Tibial nerve (tissue), 4 donors: ENCODE measurements at regions not wholly inside any gene's neighbourhood (a gene's known extent, or its start where the extent isn't known, plus 50 kb on each side); places are given as distances from the start of the nearest gene placed in this dataset.

Experiments used
- DNase-seq, 2 donors: peaks; one replicate each; pipeline ENCODE4 v3.0.0-alpha.2; 2019; ENCODE audit warnings: low spot score in 2 of 2
- H3K27ac ChIP-seq, 4 donors: fragments of 200-600 bp; sonication (generic) in 3 of 4; one replicate each; pipeline ENCODE4 v1.5.1; 2017 to 2019; ENCODE audit warnings: mild to moderate bottlenecking in 1 of 4
- H3K27me3 ChIP-seq, 2 donors: fragments of 200-600 bp; sonication (generic) in 1 of 2; one replicate each; pipeline versions ENCODE4 v1.5.1 to v1.6.0; 2017 to 2019
- H3K36me3 ChIP-seq, 3 donors: fragments of 200-600 bp; sonication (generic); one replicate each; pipeline ENCODE4 v1.5.1; 2018 to 2019
- H3K4me1 ChIP-seq, 4 donors: fragments of 200-600 bp; sonication (generic) in 3 of 4; one replicate each; pipeline ENCODE4 v1.5.1; 2017 to 2019
- H3K4me3 ChIP-seq, 4 donors: fragments of 200-600 bp; sonication (generic) in 3 of 4; one replicate each; pipeline ENCODE4 v1.5.1; 2017 to 2019; ENCODE audit warnings: mild to moderate bottlenecking in 1 of 4, moderate library complexity in 1 of 4
- H3K9me3 ChIP-seq, 4 donors: fragments of 200-600 bp; sonication (generic) in 3 of 4; one replicate each; pipeline ENCODE4 v1.5.1; 2017 to 2019
- CTCF ChIP-seq, 5 experiments: fragments of 200-600 bp in 3 of 5; fragments of 450-650 bp in 2 of 5; sonication (generic) in 3 of 5; IDR thresholded peaks; one replicate each; pipeline ENCODE4 v1.5.1; 2016 to 2019; ENCODE audit warnings: antibody characterized with exemption in 5 of 5, mild to moderate bottlenecking in 3 of 5, moderate library complexity in 2 of 5
- EP300 ChIP-seq, 2 donors: sonication (generic); formaldehyde crosslinking; IDR thresholded peaks; one replicate each; pipeline ENCODE4 v1.6.1; 2017; ENCODE audit warnings: antibody characterized with exemption in 2 of 2, mild to moderate bottlenecking in 1 of 2
- POLR2A ChIP-seq, 2 donors: fragments of 450-650 bp; IDR thresholded peaks; one replicate each; pipeline ENCODE4 v1.6.1; 2017; ENCODE audit warnings: antibody characterized with exemption in 2 of 2, mild to moderate bottlenecking in 2 of 2, moderate library complexity in 2 of 2
- whole genome bisulfite sequencing, 2 donors: methylation state at CpG; one replicate each; pipeline ENCODE4 v1.1.5; 2018; 5-methylcytosine and 5-hydroxymethylcytosine counted together

- H3K9me3 ChIP-seq = no peaks in the 10 kb centered on the region
- no peak overlapping the region for H3K27ac ChIP-seq
- H3K27me3 ChIP-seq = no peaks in the 10 kb centered on the region
- H3K4me3 ChIP-seq = no peak overlapping the region
- TF ChIP-seq POLR2A (IDR thresholded peaks at IDR 0.05) = no peak
- TF ChIP-seq CTCF (IDR thresholded peaks at IDR 0.05) = peak in 1 of 5 experiments; percentile 28
- 75 to 79% methylated on average over 4 of the region's 4 CpGs for WGBS, 2 donors
- H3K4me1 ChIP-seq = peaks cover 0 to 28% (median 0%) of the 10 kb centered on the region in 4 donors
- DNase-seq = no peak
- H3K36me3 ChIP-seq = no peaks in the 10 kb centered on the region
Measured at GRCh38 chr13:23510979-23511735, 59.1 kb upstream of the TNFRSF19 start.

GRCh38 chr13:23512762-23513395 is 57.3 kb upstream of the TNFRSF19 start:
- Histone ChIP-seq H3K9me3 (no peaks in the 10 kb centered on the region), H3K27ac (no peak overlapping the region), H3K4me3 (no peak overlapping the region), H3K27me3 (no peaks in the 10 kb centered on the region), H3K4me1 (peaks cover 0 to 28% (median 0%) of the 10 kb centered on the region in 4 donors), H3K36me3 (no peaks in the 10 kb centered on the region)
- TF ChIP-seq POLR2A (IDR thresholded peaks at IDR 0.05) (no peak), EP300 (IDR thresholded peaks at IDR 0.05) (no peak), CTCF (IDR thresholded peaks at IDR 0.05) (no peak)
- no peak for DNase-seq
- 96 to 98% methylated on average over 6 of the region's 6 CpGs for WGBS, 2 donors

- Histone ChIP-seq H3K27ac (no peak overlapping the region), H3K27me3 (no peaks in the 10 kb centered on the region), H3K4me1 (peaks cover 0 to 28% (median 0%) of the 10 kb centered on the region in 4 donors), H3K9me3 (no peaks in the 10 kb centered on the region), H3K36me3 (no peaks in the 10 kb centered on the region), H3K4me3 (no peak overlapping the region)
- no peak for DNase-seq
- TF ChIP-seq POLR2A (IDR thresholded peaks at IDR 0.05) (no peak), EP300 (IDR thresholded peaks at IDR 0.05) (no peak), CTCF (IDR thresholded peaks at IDR 0.05) (no peak)
- 36 to 47% methylated on average over 3 of the region's 3 CpGs for WGBS, 2 donors
Measured at GRCh38 chr13:23513455-23513854, 56.8 kb upstream of the TNFRSF19 start.

- TF ChIP-seq POLR2A (IDR thresholded peaks at IDR 0.05) (no peak), EP300 (IDR thresholded peaks at IDR 0.05) (no peak), CTCF (IDR thresholded peaks at IDR 0.05) (no peak)
- H3K27ac ChIP-seq = no peak overlapping the region
- no peaks in the 10 kb centered on the region for H3K36me3 ChIP-seq
- DNase-seq = no peak
- 70 to 78% methylated on average over 4 of the region's 4 CpGs for WGBS, 2 donors
- no peak overlapping the region for H3K4me3 ChIP-seq
- H3K27me3 ChIP-seq = no peaks in the 10 kb centered on the region
- peaks cover 0 to 28% (median 0%) of the 10 kb centered on the region in 4 donors for H3K4me1 ChIP-seq
- H3K9me3 ChIP-seq = no peaks in the 10 kb centered on the region
Measured at GRCh38 chr13:23514076-23514475, 56.1 kb upstream of the TNFRSF19 start.

GRCh38 chr13:23515116-23515515 is 55.1 kb upstream of the TNFRSF19 start:
- WGBS, 2 donors = 42 to 51% methylated on average over 2 of the region's 2 CpGs
- Histone ChIP-seq H3K36me3 (no peaks in the 10 kb centered on the region), H3K27ac (no peak overlapping the region), H3K4me3 (no peak overlapping the region), H3K27me3 (no peaks in the 10 kb centered on the region), H3K4me1 (peaks cover 0 to 28% (median 0%) of the 10 kb centered on the region in 4 donors), H3K9me3 (no peaks in the 10 kb centered on the region)
- DNase-seq = no peak
- TF ChIP-seq CTCF (IDR thresholded peaks at IDR 0.05) (no peak), EP300 (IDR thresholded peaks at IDR 0.05) (no peak), POLR2A (IDR thresholded peaks at IDR 0.05) (no peak)
